ENCODE measurements at regions not wholly inside any gene's neighbourhood (a gene's known extent, or its start where the extent isn't known, plus 50 kb on each side); places are given as distances from the start of the nearest gene placed in this dataset.
"Not testable (repeated sequence)": the region's sequence is repeated elsewhere in the genome, so short reads cannot be mapped to it uniquely, and the experiment has no call there.

DNA sequence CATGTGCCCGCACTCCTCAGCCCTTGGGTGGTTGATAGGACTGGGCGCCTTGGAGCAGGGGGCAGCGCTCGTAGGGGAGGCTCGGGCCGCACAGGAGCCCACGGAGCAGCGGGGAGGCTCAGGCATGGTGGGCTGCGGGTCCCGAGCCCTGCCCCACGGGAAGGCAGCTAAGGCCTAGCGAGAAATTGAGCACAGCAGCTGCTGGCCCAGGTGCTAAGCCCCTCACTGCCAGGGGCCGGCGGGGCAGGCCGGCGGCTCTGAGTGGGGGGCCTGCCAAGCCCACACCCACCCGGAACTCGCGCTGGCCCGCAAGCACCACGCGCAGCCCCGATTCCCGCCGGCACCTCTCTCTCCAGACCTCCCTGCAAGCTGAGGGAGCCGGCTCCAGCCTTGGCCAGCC lies 86.7 kb upstream of the CDCA7L start:
- TF ChIP-seq POLR2A (IDR thresholded peaks at IDR 0.05), result not testable (repeated sequence)
- TF ChIP-seq, protein P1, sequence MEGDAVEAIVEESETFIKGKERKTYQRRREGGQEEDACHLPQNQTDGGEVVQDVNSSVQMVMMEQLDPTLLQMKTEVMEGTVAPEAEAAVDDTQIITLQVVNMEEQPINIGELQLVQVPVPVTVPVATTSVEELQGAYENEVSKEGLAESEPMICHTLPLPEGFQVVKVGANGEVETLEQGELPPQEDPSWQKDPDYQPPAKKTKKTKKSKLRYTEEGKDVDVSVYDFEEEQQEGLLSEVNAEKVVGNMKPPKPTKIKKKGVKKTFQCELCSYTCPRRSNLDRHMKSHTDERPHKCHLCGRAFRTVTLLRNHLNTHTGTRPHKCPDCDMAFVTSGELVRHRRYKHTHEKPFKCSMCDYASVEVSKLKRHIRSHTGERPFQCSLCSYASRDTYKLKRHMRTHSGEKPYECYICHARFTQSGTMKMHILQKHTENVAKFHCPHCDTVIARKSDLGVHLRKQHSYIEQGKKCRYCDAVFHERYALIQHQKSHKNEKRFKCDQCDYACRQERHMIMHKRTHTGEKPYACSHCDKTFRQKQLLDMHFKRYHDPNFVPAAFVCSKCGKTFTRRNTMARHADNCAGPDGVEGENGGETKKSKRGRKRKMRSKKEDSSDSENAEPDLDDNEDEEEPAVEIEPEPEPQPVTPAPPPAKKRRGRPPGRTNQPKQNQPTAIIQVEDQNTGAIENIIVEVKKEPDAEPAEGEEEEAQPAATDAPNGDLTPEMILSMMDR (IDR thresholded peaks at IDR 0.05 in 8 of 11, conservative IDR thresholded peaks at IDR 0.05 in 3 of 11), result not testable (repeated sequence)

Measured in spleen (tissue), 7 donors.